Sigmoid colon (tissue), 4 donors: ENCODE measurements at regions not wholly inside any gene's neighbourhood (a gene's known extent, or its start where the extent isn't known, plus 50 kb on each side); places are given as distances from the start of the nearest gene placed in this dataset.

Source experiments
- CTCF ChIP-seq, 4 experiments: fragments of 450-650 bp in 3 of 4; fragments of 200-600 bp in 1 of 4; IDR thresholded peaks; one replicate each; pipeline ENCODE4 v1.5.1; 2016 to 2019; ENCODE audit warnings: antibody characterized with exemption in 4 of 4, mild to moderate bottlenecking in 3 of 4, moderate library complexity in 2 of 4
- POLR2A ChIP-seq, 2 donors: fragments of 450-650 bp; IDR thresholded peaks; one replicate each; pipeline ENCODE4 v1.6.1; 2016; ENCODE audit warnings: antibody characterized with exemption in 2 of 2, mild to moderate bottlenecking in 2 of 2, moderate library complexity in 2 of 2
- POLR2AphosphoS5 ChIP-seq, 4 donors: sonication (generic); formaldehyde crosslinking; IDR thresholded peaks; one replicate each; pipeline ENCODE4 v1.6.1; 2017; ENCODE audit warnings: antibody characterized with exemption in 4 of 4

DNA sequence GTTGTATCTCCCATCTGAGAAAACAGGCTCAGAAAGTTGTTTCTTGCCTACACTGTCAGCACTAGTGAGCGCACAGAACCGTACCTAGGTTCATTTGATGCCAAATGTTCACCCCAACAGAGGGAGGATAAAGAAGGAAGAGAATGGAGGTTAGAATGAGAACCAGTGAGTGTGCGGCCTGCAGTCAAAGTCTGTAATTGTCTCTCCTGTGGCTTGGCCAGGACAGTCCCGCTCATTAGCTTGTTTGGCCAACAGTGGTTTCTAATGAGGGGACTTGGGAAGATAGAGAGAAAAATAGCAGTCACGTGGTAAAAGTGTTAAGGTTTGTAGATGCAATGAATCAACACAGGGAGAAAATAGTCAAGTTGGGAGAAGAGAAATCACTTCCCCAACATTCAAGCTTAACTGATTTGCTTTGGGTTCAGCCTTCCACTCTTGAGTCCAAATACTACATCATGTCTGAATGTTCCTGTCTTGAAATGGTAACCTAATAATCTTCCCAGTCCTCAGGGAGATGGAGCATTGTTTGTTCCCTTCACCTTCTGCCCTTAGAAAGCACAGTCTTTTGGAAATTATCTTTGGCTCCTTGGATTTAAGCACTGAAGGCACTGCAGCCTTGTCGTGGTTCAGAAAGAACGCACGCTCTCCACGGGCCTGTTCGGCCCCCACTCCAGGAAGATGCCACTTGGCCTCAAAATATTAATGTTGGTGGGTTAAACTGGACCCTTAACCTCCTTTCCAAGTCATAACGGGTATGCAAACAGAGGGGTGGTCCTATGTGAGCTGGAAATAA lies 360.4 kb upstream of the ZNF32 start:
- no peak for TF ChIP-seq CTCF (IDR thresholded peaks at IDR 0.05)
- TF ChIP-seq POLR2AphosphoS5 (IDR thresholded peaks at IDR 0.05): no peak
- TF ChIP-seq POLR2A (IDR thresholded peaks at IDR 0.05): no peak
